HUES48 (cell line): ENCODE measurements at regions not wholly inside any gene's neighbourhood (a gene's known extent, or its start where the extent isn't known, plus 50 kb on each side); places are given as distances from the start of the nearest gene placed in this dataset.
"Not testable (repeated sequence)": the region's sequence is repeated elsewhere in the genome, so short reads cannot be mapped to it uniquely, and the experiment has no call there.

ENCODE experiments used
- H3K27ac ChIP-seq: one replicate; pipeline ENCODE4 v1.7.0; 2013; ENCODE audit warnings: low read depth, low read length, inconsistent platforms
- H3K27me3 ChIP-seq: 2 replicates; pipeline ENCODE4 v1.6.1; 2013; ENCODE audit warnings: mild to moderate bottlenecking, low read length; ENCODE audit not compliant: control insufficient read depth, insufficient read depth
- H3K36me3 ChIP-seq: 2 replicates; pipeline ENCODE4 v1.6.1; 2013; ENCODE audit warnings: low read length; ENCODE audit not compliant: control insufficient read depth, insufficient read depth
- H3K4me1 ChIP-seq: 2 replicates; pipeline ENCODE4 v1.6.1; 2013; ENCODE audit warnings: mild to moderate bottlenecking, low read length; ENCODE audit not compliant: control insufficient read depth, insufficient read depth
- H3K4me3 ChIP-seq: 2 replicates; pipeline ENCODE4 v1.5.1; 2013; ENCODE audit warnings: mild to moderate bottlenecking, low read depth, low read length
- H3K9ac ChIP-seq: 2 replicates; pipeline ENCODE4 v1.6.1; 2013; ENCODE audit warnings: mild to moderate bottlenecking, low read depth, low read length, moderate library complexity
- H3K9me3 ChIP-seq: 2 replicates; pipeline ENCODE4 v1.6.1; 2013; ENCODE audit warnings: low read length; ENCODE audit not compliant: control insufficient read depth, insufficient read depth

- Histone ChIP-seq H3K36me3 (no peaks in the 10 kb centered on the region), H3K4me1 (peaks cover 5% of the 10 kb centered on the region; the same call in 1 of the 2 replicates), H3K4me3 (no peak overlapping the region), H3K9me3 (no peaks in the 10 kb centered on the region), H3K27ac (no peak overlapping the region), H3K9ac (no peak overlapping the region), H3K27me3 (no peaks in the 10 kb centered on the region)
These were observed 117.5 kb downstream of the AHR start for GRCh38 chr7:17415955-17416354.

- H3K27me3 ChIP-seq, H3K9me3 ChIP-seq, H3K4me3 ChIP-seq, H3K9ac ChIP-seq, H3K36me3 ChIP-seq, H3K27ac ChIP-seq, H3K4me1 ChIP-seq: not testable (repeated sequence)
These were observed 122.0 kb downstream of the AHR start for GRCh38 chr7:17420308-17421015.

GRCh38 chr7:17421941-17422340, 123.5 kb downstream of the AHR start:
- Histone ChIP-seq H3K4me1 (peaks cover 7% of the 10 kb centered on the region; the same call in 1 of the 2 replicates), H3K36me3 (no peaks in the 10 kb centered on the region), H3K9me3 (no peaks in the 10 kb centered on the region), H3K9ac (no peak overlapping the region), H3K27ac (no peak overlapping the region), H3K27me3 (no peaks in the 10 kb centered on the region), H3K4me3 (no peak overlapping the region)

- no peaks in the 10 kb centered on the region for H3K9me3 ChIP-seq
- no peak overlapping the region for H3K27ac ChIP-seq
- H3K4me3 ChIP-seq, result no peak overlapping the region
- peaks cover 7% of the 10 kb centered on the region; the same call in 1 of the 2 replicates for H3K4me1 ChIP-seq
- no peak overlapping the region for H3K9ac ChIP-seq
- H3K36me3 ChIP-seq, result no peaks in the 10 kb centered on the region
- no peaks in the 10 kb centered on the region for H3K27me3 ChIP-seq
These were observed 124.5 kb downstream of the AHR start for GRCh38 chr7:17422966-17423365.

GRCh38 chr7:17427924-17428323, 129.5 kb downstream of the AHR start:
- Histone ChIP-seq H3K9ac (no peak overlapping the region), H3K4me3 (no peak overlapping the region), H3K9me3 (peaks cover 6% of the 10 kb centered on the region; the same call in 1 of the 2 replicates), H3K4me1 (peaks cover 4% of the 10 kb centered on the region; the same call in 1 of the 2 replicates), H3K27me3 (no peaks in the 10 kb centered on the region), H3K36me3 (no peaks in the 10 kb centered on the region), H3K27ac (no peak overlapping the region)

- Histone ChIP-seq H3K9ac (no peak overlapping the region), H3K27me3 (no peaks in the 10 kb centered on the region), H3K36me3 (no peaks in the 10 kb centered on the region), H3K27ac (no peak overlapping the region), H3K4me1 (peaks cover 4% of the 10 kb centered on the region; the same call in 1 of the 2 replicates), H3K9me3 (peaks cover 6% of the 10 kb centered on the region; the same call in 1 of the 2 replicates), H3K4me3 (no peak overlapping the region)
These were observed 131.1 kb downstream of the AHR start for GRCh38 chr7:17429579-17429978.

- Histone ChIP-seq H3K4me1 (peaks cover 4% of the 10 kb centered on the region; the same call in 1 of the 2 replicates), H3K27me3 (no peaks in the 10 kb centered on the region), H3K9me3 (peaks cover 6% of the 10 kb centered on the region; the same call in 1 of the 2 replicates), H3K36me3 (no peaks in the 10 kb centered on the region), H3K4me3 (no peak overlapping the region), H3K9ac (no peak overlapping the region), H3K27ac (no peak overlapping the region)
These were observed 134.3 kb downstream of the AHR start for GRCh38 chr7:17432793-17433192.

GRCh38 chr7:17434191-17434590, 135.7 kb downstream of the AHR start:
- Histone ChIP-seq H3K36me3 (no peaks in the 10 kb centered on the region), H3K4me1 (peaks cover 4% of the 10 kb centered on the region; the same call in 1 of the 2 replicates), H3K4me3 (no peak overlapping the region)

GRCh38 chr7:17434841-17435692, 136.6 kb downstream of the AHR start:
- Histone ChIP-seq H3K27me3 (no peaks in the 10 kb centered on the region), H3K4me1 (peaks cover 4% of the 10 kb centered on the region; the same call in 1 of the 2 replicates), H3K27ac (no peak overlapping the region), H3K36me3 (no peaks in the 10 kb centered on the region), H3K4me3 (no peak overlapping the region), H3K9me3 (peaks cover 8% of the 10 kb centered on the region; the same call in 1 of the 2 replicates), H3K9ac (no peak overlapping the region)

More at GRCh38 chr7:17434191-17434590, 135.7 kb downstream of the AHR start:
- peaks cover 9% of the 10 kb centered on the region; the same call in 1 of the 2 replicates for H3K9me3 ChIP-seq
- H3K27me3 ChIP-seq, result no peaks in the 10 kb centered on the region
- no peak overlapping the region for H3K9ac ChIP-seq
- no peak overlapping the region for H3K27ac ChIP-seq

GRCh38 chr7:17436126-17436525, 137.7 kb downstream of the AHR start:
- H3K4me3 ChIP-seq, result no peak overlapping the region
- no peaks in the 10 kb centered on the region for H3K27me3 ChIP-seq
- no peak overlapping the region for H3K27ac ChIP-seq
- H3K4me1 ChIP-seq, result peaks cover 10% of the 10 kb centered on the region; the same call in 1 of the 2 replicates
- H3K9ac ChIP-seq, result no peak overlapping the region
- H3K9me3 ChIP-seq, result peaks cover 9% of the 10 kb centered on the region
- H3K36me3 ChIP-seq, result no peaks in the 10 kb centered on the region

- Histone ChIP-seq H3K9ac (no peak overlapping the region), H3K27me3 (no peaks in the 10 kb centered on the region), H3K4me1 (peaks cover 9% of the 10 kb centered on the region; the same call in 1 of the 2 replicates)
These were observed 139.1 kb downstream of the AHR start for GRCh38 chr7:17437586-17437985.

More at GRCh38 chr7:17437586-17437985, 139.1 kb downstream of the AHR start:
- Histone ChIP-seq H3K9me3 (peaks cover 14% of the 10 kb centered on the region), H3K36me3 (no peaks in the 10 kb centered on the region), H3K27ac (no peak overlapping the region), H3K4me3 (no peak overlapping the region)
